Fibroblast of pulmonary artery (primary cell): ENCODE measurements at regions not wholly inside any gene's neighbourhood (a gene's known extent, or its start where the extent isn't known, plus 50 kb on each side); places are given as distances from the start of the nearest gene placed in this dataset.
"Not testable (repeated sequence)": the region's sequence is repeated elsewhere in the genome, so short reads cannot be mapped to it uniquely, and the experiment has no call there.

Source experiments
- DNase-seq: peaks from one replicate; pipeline ENCODE4 v3.0.0-alpha.2; 2010; ENCODE audit warnings: low read depth
- H3K4me3 ChIP-seq: replicated peaks from 2 replicates; pipeline ENCODE4 v1.5.1; 2011; ENCODE audit warnings: low read depth, mild to moderate bottlenecking, control low read depth, low read length, moderate library complexity
- CTCF ChIP-seq: IDR thresholded peaks from 2 replicates; pipeline ENCODE4 v1.5.1; 2011; ENCODE audit warnings: mild to moderate bottlenecking, control low read depth, low read length, inconsistent platforms; ENCODE audit errors: missing control alignments

GRCh38 chr1:191495040-191495439 lies 663.2 kb upstream of the RGS18 start:
- no peak for TF ChIP-seq CTCF
- H3K4me3 ChIP-seq, result no peak overlapping the region
- no peak for DNase-seq

- peak; percentile 68 for DNase-seq
- H3K4me3 ChIP-seq, result no peak overlapping the region
Measured at GRCh38 chr1:191498318-191498717, 659.9 kb upstream of the RGS18 start.

GRCh38 chr1:191498825-191499224 lies 659.4 kb upstream of the RGS18 start:
- H3K4me3 ChIP-seq, result no peak overlapping the region
- DNase-seq, result no peak
- no peak for TF ChIP-seq CTCF

More at GRCh38 chr1:191498318-191498717, 659.9 kb upstream of the RGS18 start:
- no peak for TF ChIP-seq CTCF

DNA sequence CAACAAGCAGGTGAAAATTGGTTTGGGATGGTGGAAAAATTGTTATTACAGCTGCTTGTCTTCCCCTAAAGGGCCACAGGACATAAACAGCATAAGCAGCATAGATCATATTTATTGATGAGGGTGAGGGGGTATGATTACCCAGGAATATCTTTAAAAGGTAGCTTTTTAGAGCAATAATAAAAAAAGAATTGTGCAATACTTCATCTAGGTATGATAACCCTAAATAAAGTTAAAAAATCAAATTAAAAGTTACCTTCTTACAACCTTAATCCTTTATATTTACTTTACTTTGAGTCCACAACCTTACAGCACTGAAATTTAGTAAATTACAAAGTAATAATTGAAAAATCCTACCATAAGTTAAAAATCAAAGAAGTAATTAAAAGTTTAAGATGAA lies 653.3 kb upstream of the RGS18 start:
- H3K4me3 ChIP-seq, result no peak overlapping the region
- DNase-seq, result no peak
- TF ChIP-seq CTCF, result no peak

DNA sequence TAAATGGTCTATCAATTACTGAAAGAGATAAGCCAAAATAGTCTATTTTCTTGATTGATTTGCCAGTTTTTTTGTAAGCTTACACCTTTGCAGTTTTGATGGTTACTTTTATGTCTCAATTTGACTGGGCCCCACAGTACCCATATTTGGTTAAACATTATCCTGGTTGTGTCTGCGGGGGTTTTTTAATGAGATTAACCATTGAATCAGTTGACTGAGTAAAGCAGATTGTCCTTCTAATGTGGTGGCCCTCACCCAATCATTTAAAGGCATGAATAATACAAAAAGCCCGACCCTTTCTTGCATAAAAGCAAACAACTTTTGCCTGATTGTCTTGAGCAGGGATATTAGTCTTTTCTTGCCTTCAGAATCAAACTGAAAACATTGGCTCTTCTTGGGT lies 650.0 kb upstream of the RGS18 start:
- no peak overlapping the region for H3K4me3 ChIP-seq
- no peak for TF ChIP-seq CTCF
- DNase-seq, result no peak

DNA sequence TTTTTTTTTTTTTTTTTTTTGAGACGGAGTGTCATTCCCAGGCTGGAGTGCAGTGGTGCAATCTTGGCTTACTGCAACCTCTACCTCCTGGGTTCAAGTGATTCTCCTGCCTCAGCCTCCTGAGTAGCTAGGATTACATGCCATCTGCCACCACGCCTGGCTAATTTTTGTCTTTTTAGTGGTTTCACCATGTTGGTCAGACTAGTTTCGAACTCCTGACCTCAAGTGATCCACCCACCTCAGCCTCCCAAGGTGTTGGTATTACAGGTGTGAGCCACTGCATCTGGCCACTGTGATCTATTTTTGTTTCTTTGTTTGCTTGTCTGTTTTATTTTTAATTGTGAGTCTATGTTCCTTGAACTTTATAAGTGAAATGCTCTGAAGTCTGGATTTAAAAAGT lies 646.8 kb upstream of the RGS18 start:
- H3K4me3 ChIP-seq, DNase-seq: not testable (repeated sequence)

DNA sequence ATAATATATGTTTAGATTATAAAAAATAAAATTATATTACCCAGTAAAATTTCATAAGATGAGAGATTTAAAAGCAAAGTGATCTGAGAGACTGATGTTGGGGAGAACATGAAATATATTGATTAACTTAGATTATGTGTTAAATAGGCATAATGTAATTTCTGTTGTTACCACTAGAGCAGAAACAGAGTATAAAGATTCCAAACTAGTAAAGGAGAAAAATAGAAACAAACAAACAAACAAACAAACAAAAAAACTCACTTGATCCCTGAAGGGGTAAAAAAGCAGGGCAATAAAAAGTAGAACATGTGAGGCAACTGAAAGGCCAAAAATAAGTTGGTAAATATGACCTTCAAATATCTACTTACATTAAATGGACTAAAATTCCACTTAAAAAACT lies 640.4 kb upstream of the RGS18 start:
- no peak for TF ChIP-seq CTCF
- DNase-seq, result no peak
- H3K4me3 ChIP-seq, result no peak overlapping the region

DNA sequence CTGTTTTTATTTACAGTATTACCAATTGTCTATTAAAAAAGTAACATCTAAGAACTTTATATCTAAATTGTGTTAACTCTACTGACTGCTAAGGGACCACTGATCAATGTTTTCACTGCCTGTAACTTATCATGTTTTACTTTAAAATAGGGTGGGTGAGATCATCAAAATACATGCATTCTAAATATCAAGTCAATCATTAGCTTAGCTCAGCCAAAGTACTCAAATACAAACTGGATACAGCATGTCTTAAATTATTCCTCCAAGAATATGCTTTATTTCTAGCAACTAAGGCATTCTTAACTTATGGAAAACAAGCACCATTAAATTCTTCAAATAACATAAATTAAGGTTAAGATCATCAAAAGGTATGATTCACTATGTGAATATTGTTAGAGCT lies 638.7 kb upstream of the RGS18 start:
- H3K4me3 ChIP-seq, result no peak overlapping the region
- TF ChIP-seq CTCF, result no peak
- DNase-seq, result no peak
